Panc1 (cell line): ENCODE measurements at regions not wholly inside any gene's neighbourhood (a gene's known extent, or its start where the extent isn't known, plus 50 kb on each side); places are given as distances from the start of the nearest gene placed in this dataset.

Source experiments
- ATAC-seq: fragments of 200-7000 bp; cut with Tn5 transposase; 2 replicates; pipeline ENCODE4 v1.9.1; 2020; ENCODE audit warnings: mild to moderate bottlenecking, moderate library complexity
- BruUV-seq: library from RNA; stranded (reverse); fragments of 400-500 nt; replicated peaks from 2 replicates; lab custom pipeline; 2021; lab: Mats Ljungman, UMichigan
- CTCF ChIA-PET: fragments of 300-600 bp; sonication (Branson Sonifier 250); formaldehyde crosslinking; loops from one replicate; lab custom pipeline; 2022; ENCODE audit warnings: antibody characterized with exemption; lab: Charles Lee
- POLR2A ChIA-PET: fragments of 300-600 bp; sonication (Branson Sonifier 250); formaldehyde crosslinking; loops from one replicate; lab custom pipeline; 2022; ENCODE audit warnings: antibody characterized with exemption; lab: Charles Lee
- DNase-seq: peaks from one replicate; pipeline ENCODE4 v3.0.0-alpha.2; 2010; ENCODE audit warnings: low read depth, low spot score
- H3K27ac ChIP-seq: 2 replicates; pipeline ENCODE4 v1.5.1; 2011; ENCODE audit warnings: mild to moderate bottlenecking, low read length, inconsistent platforms
- H3K27me3 ChIP-seq: fragments of 200-500 bp; sonication (Bioruptor generic); 2 replicates; pipeline ENCODE4 v1.6.0; 2014; ENCODE audit warnings: low read length, inconsistent platforms; ENCODE audit not compliant: control insufficient read depth, insufficient read depth
- H3K36me3 ChIP-seq: fragments of 200-500 bp; sonication (Bioruptor generic); 2 replicates; pipeline ENCODE4 v1.5.1; 2014; ENCODE audit warnings: inconsistent platforms, mild to moderate bottlenecking, low read length, moderate library complexity; ENCODE audit not compliant: control insufficient read depth, insufficient read depth
- H3K4me1 ChIP-seq: 2 replicates; pipeline ENCODE4 v1.5.1; 2011; ENCODE audit warnings: inconsistent platforms, mild to moderate bottlenecking, low read length, moderate library complexity; ENCODE audit not compliant: control insufficient read depth, insufficient read depth
- H3K4me3 ChIP-seq, 2 experiments: 2 replicates each; pipeline ENCODE4 v1.5.1; 2011 to 2012; ENCODE audit warnings: low read depth in 2 of 2, low read length in 2 of 2, mild to moderate bottlenecking in 2 of 2, inconsistent platforms in 1 of 2, moderate library complexity in 1 of 2
- H3K9me3 ChIP-seq: fragments of 200-500 bp; sonication (Bioruptor generic); 2 replicates; pipeline ENCODE4 v1.5.1; 2014; ENCODE audit warnings: low read depth, mild to moderate bottlenecking, inconsistent platforms, low read length, moderate library complexity; ENCODE audit not compliant: control insufficient read depth, insufficient read depth
- CTCF ChIP-seq: fragments of 450-650 bp; IDR thresholded peaks from 2 replicates; pipeline ENCODE4 v1.5.1; 2017; ENCODE audit warnings: mild to moderate bottlenecking
- POLR2AphosphoS5 ChIP-seq: IDR thresholded peaks from 2 replicates; pipeline ENCODE4 v1.6.1; 2012; ENCODE audit warnings: mild to moderate bottlenecking, low read depth, low read length, moderate library complexity
- REST ChIP-seq, 2 experiments: IDR thresholded peaks; 2 replicates each; pipeline ENCODE4 v1.6.1; 2011 to 2012; ENCODE audit warnings: low read depth in 2 of 2, control low read depth in 1 of 2, low read length in 1 of 2, mild to moderate bottlenecking in 1 of 2, moderate library complexity in 1 of 2; ENCODE audit not compliant: insufficient read depth in 1 of 2
- SIN3A ChIP-seq: IDR thresholded peaks from 2 replicates; pipeline ENCODE4 v1.6.1; 2012; ENCODE audit warnings: low read depth, mild to moderate bottlenecking, low read length, moderate library complexity, borderline replicate concordance; ENCODE audit not compliant: insufficient read depth
- TCF7L2 ChIP-seq: IDR thresholded peaks from 2 replicates; pipeline ENCODE4 v1.6.1; 2011; ENCODE audit warnings: mild to moderate bottlenecking, low read depth, low read length, inconsistent platforms
- in situ Hi-C: cut with HindIII; loops from 2 replicates; pipeline ENCODE4 v1.10.0; 2016; ENCODE audit warnings: low sequenced_read_pairs, low pct_unique_long_range_greater_than_20kb
- intact Hi-C: fragments of 100-400 bp; cut with micrococcal nuclease; formaldehyde crosslinking; loops from one replicate; pipeline ENCODE4 v1.10.0; 2022; ENCODE audit not compliant: unreplicated experiment

GRCh38 chr5:44884036-44884435, 75.3 kb downstream of the MRPS30 start:
- POLR2A ChIA-PET, result no interaction called here
- DNase-seq, result no peak
- Histone ChIP-seq H3K4me1 (no peaks in the 10 kb centered on the region), H3K36me3 (no peaks in the 10 kb centered on the region), H3K9me3 (no peaks in the 10 kb centered on the region), H3K27ac (no peak overlapping the region), H3K4me3 (no peak overlapping the region), H3K27me3 (no peaks in the 10 kb centered on the region)
- BruUV-seq, result no TSS peak
- in situ Hi-C loops, result no loop called here
- intact Hi-C loops, result no loop called here
- TF ChIP-seq POLR2AphosphoS5 (no peak), SIN3A (no peak), TCF7L2 (no peak), REST (IDR thresholded peaks at IDR 0.05; ENCODE audit: insufficient read depth in 1 of 2, low read depth in 2 of 2, low read length in 1 of 2) (no peak), CTCF (no peak)
- CTCF ChIA-PET, result no interaction called here
- ATAC-seq, result no peak

- in situ Hi-C loops, result no loop called here
- Histone ChIP-seq H3K4me3 (no peak overlapping the region), H3K4me1 (no peaks in the 10 kb centered on the region), H3K36me3 (no peaks in the 10 kb centered on the region), H3K9me3 (no peaks in the 10 kb centered on the region), H3K27me3 (no peaks in the 10 kb centered on the region), H3K27ac (no peak overlapping the region)
- ATAC-seq, result no peak
- ChIA-PET CTCF (no interaction called here), POLR2A (no interaction called here)
- intact Hi-C loops, result no loop called here
- no TSS peak for BruUV-seq
- DNase-seq, result no peak
- TF ChIP-seq CTCF (no peak), POLR2AphosphoS5 (no peak), SIN3A (no peak), REST (IDR thresholded peaks at IDR 0.05; ENCODE audit: insufficient read depth in 1 of 2, low read depth in 2 of 2, low read length in 1 of 2) (no peak), TCF7L2 (no peak)
These were observed 77.2 kb downstream of the MRPS30 start for GRCh38 chr5:44885903-44886302.
